DMS53 treated with DMSO at 0.1 percent for 48 hours (cell line): ENCODE measurements at regions not wholly inside any gene's neighbourhood (a gene's known extent, or its start where the extent isn't known, plus 50 kb on each side); places are given as distances from the start of the nearest gene placed in this dataset.

Experiments
- DNase-seq: peaks from one replicate; lab custom pipeline; 2025; ENCODE audit not compliant: unreplicated experiment; lab: John Stamatoyannopoulos, UW

GRCh38 chr2:234130777-234131181 lies 80.3 kb downstream of the SPP2 start:
- no peak for DNase-seq

GRCh38 chr2:234128606-234129005 lies 78.1 kb downstream of the SPP2 start:
- DNase-seq: no peak
